ENCODE measurements at regions not wholly inside any gene's neighbourhood (a gene's known extent, or its start where the extent isn't known, plus 50 kb on each side); places are given as distances from the start of the nearest gene placed in this dataset.
"Not testable (repeated sequence)": the region's sequence is repeated elsewhere in the genome, so short reads cannot be mapped to it uniquely, and the experiment has no call there.

DNA sequence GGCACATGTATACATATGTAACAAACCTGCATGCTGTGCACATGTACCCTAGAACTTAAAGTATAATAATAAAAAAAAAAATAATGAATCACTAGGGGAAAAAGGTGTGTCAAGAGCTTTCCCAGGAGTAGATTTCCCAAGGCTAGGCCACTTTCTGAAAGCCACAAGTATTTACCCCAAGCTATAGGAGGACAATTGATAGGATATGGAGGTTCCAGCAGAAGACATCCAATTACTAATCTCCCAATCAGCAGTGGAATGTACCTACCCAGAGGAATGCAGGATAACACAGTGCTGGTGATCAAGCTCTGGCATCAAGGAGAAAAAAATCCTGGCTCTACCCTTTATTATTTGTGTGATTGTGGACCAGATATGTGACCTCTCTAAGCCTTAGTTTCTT, 562.7 kb downstream of the RFPL4B start:
- H3K27me3 ChIP-seq (replicated peaks): no peaks in the 10 kb centered on the region
- no peaks in the 10 kb centered on the region for H3K36me3 ChIP-seq (replicated peaks)
- no peak overlapping the region for H3K4me3 ChIP-seq (ENCODE audit: low read depth, low read length)
- DNase-seq: no peak
- in situ Hi-C loops (cut with HindIII; ENCODE audit: low pct_ligation_motif_present, low sequenced_read_pairs): no loop called here
- TF ChIP-seq, protein P1, sequence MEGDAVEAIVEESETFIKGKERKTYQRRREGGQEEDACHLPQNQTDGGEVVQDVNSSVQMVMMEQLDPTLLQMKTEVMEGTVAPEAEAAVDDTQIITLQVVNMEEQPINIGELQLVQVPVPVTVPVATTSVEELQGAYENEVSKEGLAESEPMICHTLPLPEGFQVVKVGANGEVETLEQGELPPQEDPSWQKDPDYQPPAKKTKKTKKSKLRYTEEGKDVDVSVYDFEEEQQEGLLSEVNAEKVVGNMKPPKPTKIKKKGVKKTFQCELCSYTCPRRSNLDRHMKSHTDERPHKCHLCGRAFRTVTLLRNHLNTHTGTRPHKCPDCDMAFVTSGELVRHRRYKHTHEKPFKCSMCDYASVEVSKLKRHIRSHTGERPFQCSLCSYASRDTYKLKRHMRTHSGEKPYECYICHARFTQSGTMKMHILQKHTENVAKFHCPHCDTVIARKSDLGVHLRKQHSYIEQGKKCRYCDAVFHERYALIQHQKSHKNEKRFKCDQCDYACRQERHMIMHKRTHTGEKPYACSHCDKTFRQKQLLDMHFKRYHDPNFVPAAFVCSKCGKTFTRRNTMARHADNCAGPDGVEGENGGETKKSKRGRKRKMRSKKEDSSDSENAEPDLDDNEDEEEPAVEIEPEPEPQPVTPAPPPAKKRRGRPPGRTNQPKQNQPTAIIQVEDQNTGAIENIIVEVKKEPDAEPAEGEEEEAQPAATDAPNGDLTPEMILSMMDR (IDR thresholded peaks at IDR 0.05; ENCODE audit: low read depth, low read length, missing control alignments): no peak
- no peak overlapping the region for H3K27ac ChIP-seq

- Histone ChIP-seq H3K27me3 (replicated peaks) (no peaks in the 10 kb centered on the region), H3K4me3 (ENCODE audit: low read depth, low read length) (no peak overlapping the region), H3K27ac (no peak overlapping the region), H3K36me3 (replicated peaks) (no peaks in the 10 kb centered on the region)
- no peak for DNase-seq
- in situ Hi-C loops (cut with HindIII; ENCODE audit: low pct_ligation_motif_present, low sequenced_read_pairs): no loop called here
- TF ChIP-seq, protein P1 (IDR thresholded peaks at IDR 0.05; ENCODE audit: low read depth, low read length, missing control alignments): no peak
Observed at GRCh38 chr6:112910256-112910655, 563.1 kb downstream of the RFPL4B start.

- Histone ChIP-seq H3K36me3 (replicated peaks) (no peaks in the 10 kb centered on the region), H3K27ac (no peak overlapping the region), H3K27me3 (replicated peaks) (no peaks in the 10 kb centered on the region), H3K4me3 (ENCODE audit: low read depth, low read length) (no peak overlapping the region)
- in situ Hi-C loops (cut with HindIII; ENCODE audit: low pct_ligation_motif_present, low sequenced_read_pairs): no loop called here
- DNase-seq: no peak
- TF ChIP-seq, protein P1 (IDR thresholded peaks at IDR 0.05; ENCODE audit: low read depth, low read length, missing control alignments): no peak
Observed at GRCh38 chr6:112911959-112912358, 564.8 kb downstream of the RFPL4B start.

- in situ Hi-C loops (cut with HindIII; ENCODE audit: low pct_ligation_motif_present, low sequenced_read_pairs): no loop called here
- TF ChIP-seq, protein P1 (IDR thresholded peaks at IDR 0.05; ENCODE audit: low read depth, low read length, missing control alignments): no peak
- Histone ChIP-seq H3K27ac (no peak overlapping the region), H3K4me3 (ENCODE audit: low read depth, low read length) (no peak overlapping the region), H3K27me3 (replicated peaks) (no peaks in the 10 kb centered on the region), H3K36me3 (replicated peaks) (no peaks in the 10 kb centered on the region)
- no peak for DNase-seq
Observed at GRCh38 chr6:112912416-112913101, 565.4 kb downstream of the RFPL4B start.

- H3K27ac ChIP-seq; H3K4me3 ChIP-seq (ENCODE audit: low read depth, low read length); DNase-seq; H3K36me3 ChIP-seq (replicated peaks); H3K27me3 ChIP-seq (replicated peaks); in situ Hi-C loops (cut with HindIII; ENCODE audit: low pct_ligation_motif_present, low sequenced_read_pairs): not testable (repeated sequence)
Observed at GRCh38 chr6:112919744-112920143, 572.6 kb downstream of the RFPL4B start.

DNA sequence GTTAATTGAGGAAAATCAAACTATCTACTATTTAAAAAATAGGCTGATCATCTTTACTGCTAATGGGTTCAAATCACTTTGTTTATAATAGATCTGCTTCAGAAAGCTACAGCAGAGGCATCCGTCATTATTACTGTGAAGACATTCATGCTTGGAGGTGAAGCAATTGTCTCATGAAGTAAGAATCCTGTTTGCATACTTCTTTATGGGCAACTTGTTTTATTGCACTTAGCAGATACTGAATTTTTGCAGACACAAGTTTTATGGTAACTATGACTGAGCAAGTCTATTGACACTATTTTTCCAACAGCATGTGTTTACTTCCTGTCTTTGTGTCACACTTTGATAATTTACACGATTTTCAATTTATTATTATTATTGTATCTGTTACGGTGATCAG, 573.9 kb downstream of the RFPL4B start:
- TF ChIP-seq, protein P1 (IDR thresholded peaks at IDR 0.05; ENCODE audit: low read depth, low read length, missing control alignments): no peak
- no peak overlapping the region for H3K27ac ChIP-seq
- no peaks in the 10 kb centered on the region for H3K27me3 ChIP-seq (replicated peaks)
- no peak overlapping the region for H3K4me3 ChIP-seq (ENCODE audit: low read depth, low read length)
- in situ Hi-C loops (cut with HindIII; ENCODE audit: low pct_ligation_motif_present, low sequenced_read_pairs): no loop called here
- no peak for DNase-seq
- no peaks in the 10 kb centered on the region for H3K36me3 ChIP-seq (replicated peaks)
